Liver (tissue), 8 donors: ENCODE measurements at regions not wholly inside any gene's neighbourhood (a gene's known extent, or its start where the extent isn't known, plus 50 kb on each side); places are given as distances from the start of the nearest gene placed in this dataset.

ENCODE experiments used
- DNase-seq: peaks from one replicate; pipeline ENCODE4 v3.0.0-alpha.2; 2017; ENCODE audit warnings: low spot score
- H3K27ac ChIP-seq, 2 donors: one replicate each; pipeline ENCODE4 v1.7.0; 2013; ENCODE audit warnings: inconsistent platforms in 2 of 2, low read length in 2 of 2, control low read depth in 1 of 2, low read depth in 1 of 2, mild to moderate bottlenecking in 1 of 2
- H3K27me3 ChIP-seq, 4 donors: one replicate each; pipeline versions ENCODE4 v1.6.1 to v1.7.0; 2013; ENCODE audit warnings: low read length in 3 of 4, inconsistent platforms in 1 of 4, mild to moderate bottlenecking in 1 of 4, moderate library complexity in 1 of 4; ENCODE audit not compliant: control insufficient read depth in 4 of 4, insufficient read depth in 4 of 4
- H3K36me3 ChIP-seq, 4 donors: one replicate each; pipeline versions ENCODE4 v1.6.1 to v1.7.0; 2013; ENCODE audit warnings: low read length in 3 of 4, mild to moderate bottlenecking in 3 of 4, low read depth in 1 of 4, moderate library complexity in 1 of 4; ENCODE audit not compliant: control insufficient read depth in 4 of 4, insufficient read depth in 3 of 4
- H3K4me1 ChIP-seq, 4 donors: one replicate each; pipeline versions ENCODE4 v1.6.1 to v1.7.0; 2013; ENCODE audit warnings: low read length in 3 of 4, mild to moderate bottlenecking in 3 of 4, moderate library complexity in 1 of 4; ENCODE audit not compliant: control insufficient read depth in 4 of 4, insufficient read depth in 4 of 4
- H3K4me3 ChIP-seq, 3 donors: one replicate each; pipeline versions ENCODE4 v1.6.1 to v1.7.0; 2013; ENCODE audit warnings: low read length in 3 of 3, control low read depth in 1 of 3, low read depth in 1 of 3, mild to moderate bottlenecking in 1 of 3
- H3K9ac ChIP-seq, 2 donors: one replicate each; pipeline ENCODE4 v1.7.0; 2013; ENCODE audit warnings: low read length in 2 of 2, mild to moderate bottlenecking in 2 of 2, moderate library complexity in 2 of 2, control low read depth in 1 of 2, low read depth in 1 of 2
- H3K9me3 ChIP-seq, 4 donors: one replicate each; pipeline versions ENCODE4 v1.6.1 to v1.7.0; 2013; ENCODE audit warnings: low read length in 3 of 4; ENCODE audit not compliant: control insufficient read depth in 4 of 4
- EGR1 ChIP-seq, 2 donors: IDR thresholded peaks; 2 replicates each; pipeline ENCODE4 v1.6.1; 2016 to 2018; ENCODE audit warnings: antibody characterized with exemption in 2 of 2, low read depth in 2 of 2
- FOXA1 ChIP-seq: IDR thresholded peaks from 2 replicates; pipeline ENCODE4 v1.6.1; 2016; ENCODE audit warnings: antibody characterized with exemption
- FOXA2 ChIP-seq: IDR thresholded peaks from 2 replicates; pipeline ENCODE4 v1.6.1; 2016; ENCODE audit warnings: antibody characterized with exemption
- GABPA ChIP-seq, 2 donors: IDR thresholded peaks in 1 of 2; conservative IDR thresholded peaks in 1 of 2; 2 replicates each; pipeline ENCODE4 v1.6.1; 2016; ENCODE audit warnings: antibody characterized with exemption in 2 of 2, mild to moderate bottlenecking in 1 of 2, moderate library complexity in 1 of 2
- HNF4A ChIP-seq, 2 donors: conservative IDR thresholded peaks; 2 replicates each; pipeline ENCODE4 v1.6.1; 2016; ENCODE audit warnings: antibody characterized with exemption in 2 of 2, mild to moderate bottlenecking in 2 of 2
- HNF4G ChIP-seq: IDR thresholded peaks from 2 replicates; pipeline ENCODE4 v1.6.1; 2016; ENCODE audit warnings: antibody characterized with exemption
- JUND ChIP-seq, 2 donors: IDR thresholded peaks; 2 replicates each; pipeline ENCODE4 v1.6.1; 2016; ENCODE audit warnings: antibody characterized with exemption in 2 of 2
- NR2F2 ChIP-seq: IDR thresholded peaks from 2 replicates; pipeline ENCODE4 v1.6.1; 2016; ENCODE audit warnings: antibody characterized with exemption
- RAD21 ChIP-seq, 2 donors: IDR thresholded peaks; 2 replicates each; pipeline ENCODE4 v1.6.1; 2016; ENCODE audit warnings: antibody characterized with exemption in 2 of 2, mild to moderate bottlenecking in 2 of 2
- SP1 ChIP-seq: IDR thresholded peaks from 2 replicates; pipeline ENCODE4 v1.6.1; 2018; ENCODE audit warnings: antibody characterized with exemption, mild to moderate bottlenecking
- TAF1 ChIP-seq: conservative IDR thresholded peaks from 2 replicates; pipeline ENCODE4 v1.6.1; 2016; ENCODE audit warnings: antibody characterized with exemption, mild to moderate bottlenecking
- YY1 ChIP-seq: IDR thresholded peaks from 2 replicates; pipeline ENCODE4 v1.6.1; 2016; ENCODE audit warnings: antibody characterized with exemption, mild to moderate bottlenecking
- WGBS: extraction: QIAGEN DNeasy Blood & Tissue Kit; methylation state at CpG from one replicate; pipeline ENCODE4 v1.1.7; 2013; 5-methylcytosine and 5-hydroxymethylcytosine counted together
- TF ChIP-seq, protein P1 (sequence below): IDR thresholded peaks from 2 replicates; pipeline ENCODE4 v1.6.1; 2016; ENCODE audit warnings: antibody characterized with exemption
- TF ChIP-seq, protein P2 (sequence below): fragments of 150-350 bp; IDR thresholded peaks from 2 replicates; pipeline ENCODE4 v1.5.1; 2017; ENCODE audit warnings: improper control_type of control experiment, low read depth, low read length; ENCODE audit not compliant: missing input control
- TF ChIP-seq, protein P3 (sequence below): IDR thresholded peaks from 2 replicates; pipeline ENCODE4 v1.6.1; 2016; ENCODE audit warnings: antibody characterized with exemption
- TF ChIP-seq, protein P4 (sequence below): IDR thresholded peaks from 2 replicates; pipeline ENCODE4 v1.6.1; 2016; ENCODE audit warnings: antibody characterized with exemption
- donor health status: healthy.
- donor health status: healthy.
- donor health status: healthy.
- donor health status: healthy.
- donor health status: healthy.

DNA sequence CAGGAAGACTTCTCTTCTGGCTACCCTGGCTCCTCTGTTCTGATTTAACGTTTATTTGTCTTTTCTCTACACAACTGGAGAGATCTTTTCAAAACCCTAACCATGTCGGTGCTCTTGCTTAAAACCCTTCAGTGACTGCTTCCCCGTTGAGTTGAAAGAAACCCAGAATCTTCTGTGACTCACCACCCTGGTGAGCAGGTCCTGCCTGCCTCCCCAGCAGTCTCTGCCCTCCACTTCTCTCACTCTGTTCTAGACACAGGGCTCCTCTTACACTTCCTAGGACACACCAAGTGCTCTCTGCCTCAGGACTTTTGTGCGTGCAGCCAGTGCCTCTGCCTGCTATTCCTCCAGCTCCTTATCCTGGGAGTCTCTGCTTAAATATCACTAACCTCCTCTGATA is 131.4 kb downstream of the IER5 start:
- TF ChIP-seq FOXA2 = no peak
- no peak for TF ChIP-seq GABPA (IDR thresholded peaks at IDR 0.05 in 1 of 2, conservative IDR thresholded peaks at IDR 0.05 in 1 of 2)
- TF ChIP-seq SP1 = no peak
- TF ChIP-seq NR2F2 = no peak
- TF ChIP-seq, protein P1, sequence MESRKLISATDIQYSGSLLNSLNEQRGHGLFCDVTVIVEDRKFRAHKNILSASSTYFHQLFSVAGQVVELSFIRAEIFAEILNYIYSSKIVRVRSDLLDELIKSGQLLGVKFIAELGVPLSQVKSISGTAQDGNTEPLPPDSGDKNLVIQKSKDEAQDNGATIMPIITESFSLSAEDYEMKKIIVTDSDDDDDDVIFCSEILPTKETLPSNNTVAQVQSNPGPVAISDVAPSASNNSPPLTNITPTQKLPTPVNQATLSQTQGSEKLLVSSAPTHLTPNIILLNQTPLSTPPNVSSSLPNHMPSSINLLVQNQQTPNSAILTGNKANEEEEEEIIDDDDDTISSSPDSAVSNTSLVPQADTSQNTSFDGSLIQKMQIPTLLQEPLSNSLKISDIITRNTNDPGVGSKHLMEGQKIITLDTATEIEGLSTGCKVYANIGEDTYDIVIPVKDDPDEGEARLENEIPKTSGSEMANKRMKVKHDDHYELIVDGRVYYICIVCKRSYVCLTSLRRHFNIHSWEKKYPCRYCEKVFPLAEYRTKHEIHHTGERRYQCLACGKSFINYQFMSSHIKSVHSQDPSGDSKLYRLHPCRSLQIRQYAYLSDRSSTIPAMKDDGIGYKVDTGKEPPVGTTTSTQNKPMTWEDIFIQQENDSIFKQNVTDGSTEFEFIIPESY = no peak
- TF ChIP-seq RAD21 (IDR thresholded peaks at IDR 0.05) = no peak
- TF ChIP-seq, protein P2, sequence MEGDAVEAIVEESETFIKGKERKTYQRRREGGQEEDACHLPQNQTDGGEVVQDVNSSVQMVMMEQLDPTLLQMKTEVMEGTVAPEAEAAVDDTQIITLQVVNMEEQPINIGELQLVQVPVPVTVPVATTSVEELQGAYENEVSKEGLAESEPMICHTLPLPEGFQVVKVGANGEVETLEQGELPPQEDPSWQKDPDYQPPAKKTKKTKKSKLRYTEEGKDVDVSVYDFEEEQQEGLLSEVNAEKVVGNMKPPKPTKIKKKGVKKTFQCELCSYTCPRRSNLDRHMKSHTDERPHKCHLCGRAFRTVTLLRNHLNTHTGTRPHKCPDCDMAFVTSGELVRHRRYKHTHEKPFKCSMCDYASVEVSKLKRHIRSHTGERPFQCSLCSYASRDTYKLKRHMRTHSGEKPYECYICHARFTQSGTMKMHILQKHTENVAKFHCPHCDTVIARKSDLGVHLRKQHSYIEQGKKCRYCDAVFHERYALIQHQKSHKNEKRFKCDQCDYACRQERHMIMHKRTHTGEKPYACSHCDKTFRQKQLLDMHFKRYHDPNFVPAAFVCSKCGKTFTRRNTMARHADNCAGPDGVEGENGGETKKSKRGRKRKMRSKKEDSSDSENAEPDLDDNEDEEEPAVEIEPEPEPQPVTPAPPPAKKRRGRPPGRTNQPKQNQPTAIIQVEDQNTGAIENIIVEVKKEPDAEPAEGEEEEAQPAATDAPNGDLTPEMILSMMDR = no peak
- TF ChIP-seq JUND (IDR thresholded peaks at IDR 0.05) = no peak
- TF ChIP-seq HNF4G = no peak
- TF ChIP-seq, protein P3, sequence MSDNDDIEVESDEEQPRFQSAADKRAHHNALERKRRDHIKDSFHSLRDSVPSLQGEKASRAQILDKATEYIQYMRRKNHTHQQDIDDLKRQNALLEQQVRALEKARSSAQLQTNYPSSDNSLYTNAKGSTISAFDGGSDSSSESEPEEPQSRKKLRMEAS = no peak
- TF ChIP-seq EGR1 (IDR thresholded peaks at IDR 0.05; ENCODE audit: low read depth in 2 of 2) = no peak
- no peak for TF ChIP-seq FOXA1
- no peak for TF ChIP-seq TAF1
- TF ChIP-seq HNF4A (conservative IDR thresholded peaks at IDR 0.05) = no peak
- DNase-seq = no peak
- H3K36me3 ChIP-seq = no peaks in the 10 kb centered on the region
- H3K9ac ChIP-seq = no peak overlapping the region
- WGBS = 77% methylated on average over 4 of the region's 4 CpGs
- H3K4me3 ChIP-seq = no peak overlapping the region
- H3K27ac ChIP-seq = no peak overlapping the region
- H3K4me1 ChIP-seq = no peaks in the 10 kb centered on the region
- H3K9me3 ChIP-seq = peaks cover 0 to 4% (median 0%) of the 10 kb centered on the region in 4 donors
- H3K27me3 ChIP-seq = peaks cover 0 to 3% (median under 1%) of the 10 kb centered on the region in 4 donors

DNA sequence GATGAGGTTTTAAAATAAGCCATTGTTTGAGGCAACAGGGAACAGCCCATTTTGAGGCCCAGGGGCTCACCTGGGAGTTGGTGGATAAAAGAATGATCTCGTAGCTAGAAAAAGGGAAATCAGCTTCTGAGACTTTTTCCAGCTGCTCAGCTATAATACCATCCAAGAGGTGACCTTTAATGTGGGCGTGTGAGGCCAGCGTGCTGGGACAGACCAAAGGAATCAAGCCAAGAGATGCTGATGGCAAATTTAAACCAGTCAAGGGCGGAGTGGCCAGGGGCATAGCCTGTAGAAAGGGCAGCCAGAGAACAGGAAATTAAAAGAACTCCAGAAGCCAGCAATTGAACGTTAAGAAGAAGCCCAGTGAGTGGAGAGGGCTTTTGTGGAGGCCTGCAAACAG is 132.6 kb downstream of the IER5 start:
- H3K27me3 ChIP-seq = peaks cover 0 to 3% (median under 1%) of the 10 kb centered on the region in 4 donors
- WGBS = 60% methylated on average over 5 of the region's 5 CpGs
- no peak for TF ChIP-seq HNF4G
- no peak for TF ChIP-seq HNF4A (conservative IDR thresholded peaks at IDR 0.05)
- no peak for TF ChIP-seq FOXA2
- no peak for TF ChIP-seq FOXA1
- no peak for TF ChIP-seq EGR1 (IDR thresholded peaks at IDR 0.05; ENCODE audit: low read depth in 2 of 2)

GRCh38 chr1:181222972-181223505 is 134.5 kb downstream of the IER5 start:
- DNase-seq = no peak
- no peaks in the 10 kb centered on the region for H3K4me1 ChIP-seq
- no peak overlapping the region for H3K9ac ChIP-seq
- H3K27ac ChIP-seq = no peak overlapping the region
- H3K9me3 ChIP-seq = peaks cover 0 to 4% (median 2%) of the 10 kb centered on the region in 4 donors
- no peak overlapping the region for H3K4me3 ChIP-seq
- WGBS = 88% methylated on average over 7 of the region's 7 CpGs
- H3K36me3 ChIP-seq = no peaks in the 10 kb centered on the region
- peaks cover 0 to 3% (median under 1%) of the 10 kb centered on the region in 4 donors for H3K27me3 ChIP-seq
- TF ChIP-seq GABPA (IDR thresholded peaks at IDR 0.05 in 1 of 2, conservative IDR thresholded peaks at IDR 0.05 in 1 of 2) (no peak), SP1 (no peak), TAF1 (no peak), YY1 (no peak), JUND (IDR thresholded peaks at IDR 0.05) (no peak), NR2F2 (no peak), HNF4G (no peak)
- TF ChIP-seq, protein P4, sequence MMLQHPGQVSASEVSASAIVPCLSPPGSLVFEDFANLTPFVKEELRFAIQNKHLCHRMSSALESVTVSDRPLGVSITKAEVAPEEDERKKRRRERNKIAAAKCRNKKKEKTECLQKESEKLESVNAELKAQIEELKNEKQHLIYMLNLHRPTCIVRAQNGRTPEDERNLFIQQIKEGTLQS = no peak
- TF ChIP-seq, protein P3 = no peak
- TF ChIP-seq, protein P1 = no peak

More for the DNA sequence above, 132.6 kb downstream of the IER5 start:
- Histone ChIP-seq H3K9ac (no peak overlapping the region), H3K4me3 (no peak overlapping the region), H3K4me1 (no peaks in the 10 kb centered on the region), H3K9me3 (peaks cover 0 to 4% (median 0%) of the 10 kb centered on the region in 4 donors), H3K27ac (no peak overlapping the region), H3K36me3 (no peaks in the 10 kb centered on the region)
- DNase-seq = no peak
